GM18868 (cell line): ENCODE measurements at regions not wholly inside any gene's neighbourhood (a gene's known extent, or its start where the extent isn't known, plus 50 kb on each side); places are given as distances from the start of the nearest gene placed in this dataset.
"Not testable (repeated sequence)": the region's sequence is repeated elsewhere in the genome, so short reads cannot be mapped to it uniquely, and the experiment has no call there.

Source experiments
- ATAC-seq: cut with Tn5 transposase; IDR thresholded peaks from one replicate; pipeline ENCODE4 v1.9.1; 2021; ENCODE audit warnings: mild to moderate bottlenecking, moderate library complexity; ENCODE audit not compliant: unreplicated experiment

DNA sequence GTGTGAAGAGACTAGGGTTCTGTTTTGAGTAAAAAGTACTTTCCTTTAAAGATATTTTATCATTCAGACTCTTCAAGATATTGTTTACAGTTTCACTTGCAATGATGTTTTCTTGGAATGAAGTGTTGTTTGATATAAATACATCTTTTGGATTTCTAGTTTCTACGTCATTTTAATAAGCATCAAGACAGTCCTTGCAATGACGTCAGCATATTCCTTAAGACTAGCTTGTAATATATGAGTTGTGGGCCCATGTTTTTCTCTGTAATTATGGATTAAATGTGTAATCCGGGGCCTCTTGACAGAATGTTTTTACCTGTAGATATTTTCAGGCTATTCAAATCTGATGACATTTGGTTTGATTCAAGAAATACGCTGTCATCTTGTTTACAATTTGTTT lies 66.1 kb downstream of the RBMX2 start:
- ATAC-seq = no peak

DNA sequence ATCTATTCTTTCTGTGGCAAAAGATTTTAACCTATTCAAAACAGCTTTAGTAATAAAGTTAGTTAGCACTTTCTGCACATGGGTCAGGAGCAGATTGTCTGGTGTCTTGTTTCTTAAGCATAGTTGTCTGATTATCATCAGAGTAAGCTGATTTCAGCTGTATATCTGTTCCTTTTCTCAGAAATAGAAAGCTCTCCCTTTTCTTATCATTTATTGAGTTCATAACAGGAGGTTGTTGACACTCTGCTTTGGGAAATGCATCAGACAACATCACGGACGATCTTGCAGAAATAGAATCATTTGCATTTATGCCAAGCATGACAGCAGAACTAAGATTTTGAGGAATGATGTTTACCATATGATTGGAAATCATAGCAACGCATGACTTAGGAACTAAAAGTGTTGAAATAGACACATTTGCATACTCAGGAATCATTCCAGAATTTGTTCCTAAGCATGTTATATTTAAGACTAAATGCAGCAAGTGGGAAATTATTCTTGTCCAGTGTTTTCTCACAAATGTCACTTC lies 66.7 kb downstream of the RBMX2 start:
- no peak for ATAC-seq

DNA sequence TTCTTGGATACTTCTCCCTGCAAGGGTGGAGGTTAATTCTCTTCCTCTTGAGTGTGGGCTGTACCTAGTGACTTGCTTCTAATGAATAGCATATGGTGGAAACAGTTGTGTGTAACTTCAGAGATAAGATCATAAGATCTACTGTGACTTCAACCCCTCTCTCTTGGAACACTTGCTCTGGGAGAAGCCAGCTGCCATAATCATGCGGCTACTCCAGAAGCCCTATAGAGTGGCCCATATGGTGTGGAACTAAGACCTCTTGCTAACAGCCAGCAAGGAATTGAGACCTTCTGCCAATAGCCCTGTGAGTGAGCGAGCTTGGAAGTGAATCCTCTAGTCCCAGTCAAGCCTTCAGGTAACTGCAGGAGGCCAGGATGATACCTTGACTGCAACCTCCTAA lies 81.1 kb downstream of the RBMX2 start:
- ATAC-seq = no peak

DNA sequence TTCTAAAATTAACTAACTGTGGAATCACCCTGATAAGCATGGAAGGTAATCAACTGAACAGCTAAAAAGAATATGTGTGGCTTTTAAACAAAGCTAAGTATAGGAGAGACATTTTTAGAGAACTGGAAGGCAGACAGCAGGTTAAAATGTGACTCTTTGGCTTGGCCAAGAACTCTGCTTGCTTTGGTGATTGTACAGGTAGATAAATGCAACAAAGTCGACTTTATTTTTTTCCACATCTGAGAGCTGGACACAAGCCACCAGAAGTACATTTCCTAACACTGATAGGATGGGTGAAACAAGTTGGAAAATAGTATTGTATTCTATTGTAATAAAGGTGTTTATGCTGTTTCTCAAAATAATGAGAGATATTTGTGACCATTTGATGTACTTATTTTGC lies 84.1 kb downstream of the RBMX2 start:
- no peak for ATAC-seq

DNA sequence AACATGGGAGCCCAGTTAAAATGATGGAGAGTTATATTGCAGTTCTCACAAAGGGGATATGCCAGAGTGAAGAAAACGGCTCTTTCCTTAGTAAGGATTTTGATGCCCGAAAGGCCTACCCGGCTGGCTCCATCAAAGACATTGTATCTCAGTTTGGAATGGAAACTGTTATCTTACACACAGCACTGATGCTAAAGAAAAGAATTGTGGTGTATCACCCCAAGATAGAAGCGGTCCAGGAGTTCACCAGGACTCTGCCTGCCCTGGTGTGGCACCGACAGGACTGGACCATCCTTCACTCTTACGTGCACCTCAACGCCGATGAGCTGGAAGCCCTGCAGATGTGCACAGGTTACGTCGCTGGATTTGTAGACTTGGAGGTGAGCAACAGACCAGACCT lies 93.7 kb downstream of the RBMX2 start:
- ATAC-seq = not testable (repeated sequence)

DNA sequence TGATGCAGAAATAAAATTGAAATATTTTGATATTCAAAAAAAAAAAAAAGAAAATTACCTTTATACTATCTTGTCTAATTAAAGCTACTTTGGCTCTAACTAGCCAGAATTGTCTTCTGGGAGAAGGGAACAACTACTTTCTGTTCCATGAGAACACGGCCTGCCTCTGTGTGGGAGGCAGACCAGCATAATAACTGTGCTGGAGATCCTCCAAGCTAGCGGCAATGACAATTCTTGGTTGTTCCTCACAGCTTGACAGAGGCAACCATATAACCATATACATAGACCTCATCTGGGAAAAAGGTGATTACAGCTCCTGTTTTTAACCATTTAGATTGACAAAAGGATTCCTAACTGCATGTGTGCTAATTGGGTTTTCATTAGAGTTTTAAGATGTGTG lies 95.7 kb downstream of the RBMX2 start:
- no peak for ATAC-seq

DNA sequence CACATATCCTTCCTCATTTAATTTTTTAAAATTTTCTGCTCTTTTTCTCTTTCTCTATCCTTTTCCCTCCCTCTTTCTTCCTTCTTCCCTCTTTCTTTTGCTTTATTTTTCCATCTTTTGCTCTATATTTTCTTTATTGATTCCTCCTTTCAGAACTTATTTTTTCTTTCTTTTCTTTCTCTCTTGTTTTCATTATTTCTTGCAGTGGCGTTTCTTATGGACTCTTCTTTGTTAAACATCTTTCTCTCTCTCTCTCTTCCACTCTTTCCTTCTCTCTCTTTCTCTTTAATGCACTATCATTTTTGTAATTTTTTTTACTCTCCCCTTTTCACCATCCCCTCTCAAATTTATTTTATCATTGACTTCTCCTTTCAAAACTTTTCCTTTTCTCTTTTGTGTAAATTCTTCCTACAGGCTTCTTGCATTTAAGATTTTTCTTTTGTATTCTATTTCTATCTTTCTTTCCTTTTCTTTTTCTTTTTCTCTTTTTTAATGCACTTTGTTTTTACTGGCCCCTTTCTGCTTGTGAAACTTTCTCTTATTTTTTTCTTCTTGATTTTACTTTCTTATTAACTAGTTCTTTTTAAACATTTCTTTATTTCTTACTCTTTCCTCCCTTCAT lies 97.0 kb downstream of the RBMX2 start:
- no peak for ATAC-seq

DNA sequence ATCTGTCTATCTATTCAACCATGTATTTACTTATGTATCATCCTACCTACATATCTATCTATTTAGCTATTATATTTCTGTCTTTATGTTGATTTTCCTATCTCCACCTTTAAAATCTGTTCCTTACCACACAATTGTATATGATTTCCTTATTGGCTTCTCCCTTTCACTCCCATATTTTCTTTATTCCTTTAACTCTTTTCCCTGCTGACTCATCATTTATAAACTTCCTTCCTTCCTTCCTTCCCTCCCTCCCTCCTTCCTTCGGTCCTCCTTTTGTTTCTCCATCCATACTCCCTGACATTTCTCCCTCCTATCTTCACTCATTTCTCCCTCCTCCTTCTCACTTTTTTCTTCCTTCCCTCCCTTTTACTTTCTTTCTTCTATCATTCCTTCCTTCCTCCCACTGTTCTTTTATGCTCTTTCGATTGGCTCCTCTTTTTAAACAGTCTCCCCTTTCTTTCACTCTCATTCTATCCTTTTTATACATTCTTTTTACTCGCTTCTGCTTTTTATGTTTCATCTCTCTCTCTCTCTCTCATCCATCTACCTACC lies 100.3 kb downstream of the RBMX2 start:
- no peak for ATAC-seq

DNA sequence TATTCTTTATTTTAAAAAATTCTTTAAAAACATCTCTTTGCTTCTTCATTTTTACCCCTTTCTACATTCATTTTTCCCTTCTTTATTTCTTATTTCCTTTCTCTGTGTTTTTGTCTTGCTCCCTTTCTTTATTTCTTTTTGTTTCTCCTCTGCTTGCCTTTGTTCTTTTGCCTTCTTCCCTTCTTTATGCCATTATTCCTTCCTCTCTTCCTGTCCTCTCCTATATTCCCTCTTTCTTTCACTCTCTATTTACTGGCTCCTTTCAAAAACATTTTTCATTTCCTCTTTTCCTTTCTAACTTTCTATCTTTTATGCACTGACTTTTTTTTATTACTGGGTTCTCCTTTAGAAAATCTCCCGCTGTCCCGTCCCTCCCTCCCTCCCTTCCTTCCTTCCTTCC lies 102.2 kb downstream of the RBMX2 start:
- no peak for ATAC-seq

DNA sequence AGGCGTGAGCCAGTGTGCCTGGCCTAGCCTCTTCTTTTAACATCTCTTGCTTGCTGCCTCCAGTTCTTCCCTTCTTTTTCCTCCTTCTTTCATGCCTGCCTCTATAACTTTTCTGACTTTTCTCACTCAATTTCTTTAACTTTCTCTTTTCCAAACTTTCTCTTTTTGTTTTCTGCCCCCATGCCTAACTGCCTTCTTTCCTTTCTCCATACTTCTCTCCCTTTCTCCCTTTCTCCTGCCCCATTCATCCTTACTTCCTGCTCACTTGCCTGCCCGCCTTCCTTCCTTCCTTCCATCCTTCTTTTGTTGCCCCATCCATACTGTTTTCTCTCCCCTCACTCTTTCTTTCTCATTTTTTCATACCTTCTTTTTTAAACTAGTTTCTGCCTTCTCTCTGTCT lies 105.2 kb downstream of the RBMX2 start:
- no peak for ATAC-seq

DNA sequence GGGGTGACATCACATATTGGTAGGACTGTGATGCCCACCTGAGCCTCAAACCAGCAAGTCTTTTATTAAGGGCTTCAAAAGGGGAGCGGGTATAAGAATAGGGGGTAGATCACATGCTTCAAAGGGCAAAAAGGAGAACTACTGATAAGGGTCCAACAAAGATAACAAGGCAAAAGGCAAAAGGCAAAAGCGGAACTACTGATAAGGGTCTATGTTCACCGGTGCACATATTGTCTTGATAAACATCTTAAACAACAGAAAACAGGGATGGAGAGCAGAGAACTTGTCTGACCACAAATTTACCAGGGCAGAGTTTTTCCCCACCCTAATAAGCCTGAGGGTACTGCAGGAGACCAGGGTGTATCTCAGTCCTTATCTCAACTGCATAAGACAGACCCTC lies 110.7 kb downstream of the RBMX2 start:
- not testable (repeated sequence) for ATAC-seq

DNA sequence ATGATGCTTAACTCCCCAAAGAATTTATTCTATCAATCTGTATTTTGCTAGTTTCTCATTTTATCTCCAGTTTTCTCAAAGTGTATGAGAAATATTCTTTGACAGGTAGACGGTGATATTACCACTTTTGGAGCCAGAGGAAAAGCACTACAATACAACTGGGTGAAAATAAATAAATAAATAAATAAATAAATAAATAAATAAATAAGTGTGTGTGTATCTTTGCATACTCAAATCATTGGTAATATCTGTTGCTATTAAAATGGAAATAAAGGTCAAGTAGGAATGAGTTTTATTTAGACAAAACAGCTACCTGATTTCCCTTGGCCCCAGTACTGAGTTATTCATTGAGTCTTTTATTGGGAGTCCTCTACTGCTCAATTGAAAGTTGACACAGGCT lies 114.3 kb downstream of the RBMX2 start:
- ATAC-seq = no peak

DNA sequence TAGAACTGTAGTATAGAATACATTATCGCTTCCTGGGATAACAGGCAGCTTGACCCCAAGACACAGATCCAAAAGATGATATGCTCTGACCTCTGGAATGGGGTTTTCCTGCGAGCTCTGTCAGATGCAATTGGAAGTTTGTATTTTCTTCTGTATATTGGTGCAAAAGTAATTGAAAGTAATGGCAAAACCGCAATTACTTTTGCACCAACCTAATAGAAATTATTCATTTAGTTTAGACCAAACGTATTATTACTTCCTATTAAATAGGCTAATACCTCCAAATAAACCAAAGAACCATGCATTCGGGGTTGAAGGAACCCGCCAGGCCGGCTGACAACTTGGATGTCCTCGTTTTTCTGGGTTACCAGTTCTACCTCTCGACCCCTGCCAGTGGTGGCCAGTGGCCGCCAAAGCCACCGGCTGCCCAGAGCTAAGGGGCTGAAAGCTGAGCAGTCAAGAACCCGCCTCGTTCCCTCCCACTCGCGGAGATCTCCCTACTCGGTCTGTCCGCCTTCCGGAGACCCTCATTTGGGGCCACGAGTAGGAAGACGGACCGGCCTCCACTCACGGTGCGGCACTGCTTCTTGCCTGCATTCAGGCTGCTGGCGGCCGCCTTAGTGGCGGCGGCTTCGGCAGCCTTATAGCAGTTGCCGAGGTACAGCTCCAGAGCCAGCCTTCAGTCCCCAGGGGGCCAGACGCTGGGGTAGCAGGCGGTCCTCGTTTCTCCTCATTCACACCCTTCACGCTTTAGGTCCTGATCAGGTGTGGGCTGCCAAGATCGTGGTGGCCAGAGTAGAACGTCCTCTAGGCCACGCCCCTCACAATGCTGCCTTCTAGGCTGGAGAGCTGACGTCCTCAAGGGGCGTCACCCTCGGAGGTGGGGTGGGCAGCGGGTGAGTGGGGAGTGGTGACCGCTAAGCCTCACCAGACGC lies 121.9 kb downstream of the RBMX2 start:
- no peak for ATAC-seq

DNA sequence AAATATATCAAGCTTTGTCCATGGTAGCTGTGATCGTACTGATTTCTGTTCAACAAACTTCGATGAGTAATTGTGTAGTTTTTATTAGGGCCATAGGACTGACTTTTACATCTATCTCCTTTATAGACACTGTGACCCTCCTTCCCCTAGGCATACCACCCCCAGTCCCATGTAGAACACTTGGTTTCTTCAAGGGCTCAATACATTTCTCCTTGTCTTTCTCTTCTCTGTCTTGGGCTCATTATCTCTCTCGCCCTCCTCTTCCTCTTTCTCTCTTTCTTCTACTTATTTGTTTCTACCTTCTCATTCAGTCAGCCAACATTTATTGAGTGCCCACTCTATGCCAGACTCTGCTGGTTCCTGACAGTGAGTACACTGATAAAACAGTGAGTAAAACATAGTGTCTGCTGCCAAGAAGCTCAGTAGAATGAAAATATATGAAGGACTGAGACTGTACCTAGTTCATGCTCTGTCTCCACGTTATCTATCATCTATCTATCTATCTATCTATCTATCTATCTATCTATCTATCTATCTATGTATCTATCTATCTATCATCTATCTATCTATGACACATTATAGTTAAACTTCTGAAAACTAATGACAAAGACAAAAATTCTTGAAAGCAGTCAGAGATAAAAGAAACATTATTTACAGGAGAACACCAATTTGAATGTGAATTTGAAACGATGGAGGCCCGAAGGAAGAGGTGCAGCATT lies 122.8 kb downstream of the RBMX2 start:
- ATAC-seq = no peak

DNA sequence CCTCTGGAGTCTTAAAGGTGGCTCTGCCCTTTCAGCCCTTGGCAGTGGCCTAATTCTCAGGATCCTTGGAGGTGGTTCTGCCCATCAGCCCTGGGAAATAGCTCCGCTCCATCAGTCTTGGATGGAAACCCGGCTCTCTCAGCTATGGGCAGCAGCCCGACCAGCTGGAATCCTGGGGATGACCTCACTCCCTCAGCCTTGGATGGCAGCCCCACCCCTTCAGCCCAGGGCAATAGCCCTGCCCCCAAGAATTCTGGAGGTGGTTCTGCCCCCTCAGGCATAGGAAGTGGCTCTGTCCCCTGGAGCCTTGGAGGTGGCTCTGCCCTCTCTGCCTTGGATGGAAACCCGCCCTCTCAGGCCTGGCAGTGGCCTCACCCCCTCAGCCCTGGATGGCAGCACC lies 127.7 kb downstream of the RBMX2 start:
- ATAC-seq = no peak

DNA sequence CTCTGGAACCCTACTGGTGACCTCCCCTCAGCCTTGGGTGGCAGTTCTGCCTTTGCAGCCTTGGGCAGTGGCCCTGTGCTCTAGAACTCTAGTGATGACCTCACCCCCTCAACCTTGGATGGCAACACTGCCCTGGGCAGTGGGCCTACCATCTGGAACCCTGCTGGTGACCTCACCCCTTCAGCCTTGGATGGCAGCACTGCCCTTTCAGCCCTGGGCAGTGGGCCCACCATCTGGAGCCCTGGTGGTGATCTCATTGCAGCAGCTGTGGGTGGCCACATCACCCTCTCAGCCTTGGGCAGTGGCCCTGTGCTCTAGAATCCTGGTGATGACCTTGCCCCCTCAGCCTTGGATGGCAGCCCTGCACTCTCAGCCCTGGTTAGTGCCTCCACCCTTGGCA lies 129.3 kb downstream of the RBMX2 start:
- ATAC-seq = no peak

DNA sequence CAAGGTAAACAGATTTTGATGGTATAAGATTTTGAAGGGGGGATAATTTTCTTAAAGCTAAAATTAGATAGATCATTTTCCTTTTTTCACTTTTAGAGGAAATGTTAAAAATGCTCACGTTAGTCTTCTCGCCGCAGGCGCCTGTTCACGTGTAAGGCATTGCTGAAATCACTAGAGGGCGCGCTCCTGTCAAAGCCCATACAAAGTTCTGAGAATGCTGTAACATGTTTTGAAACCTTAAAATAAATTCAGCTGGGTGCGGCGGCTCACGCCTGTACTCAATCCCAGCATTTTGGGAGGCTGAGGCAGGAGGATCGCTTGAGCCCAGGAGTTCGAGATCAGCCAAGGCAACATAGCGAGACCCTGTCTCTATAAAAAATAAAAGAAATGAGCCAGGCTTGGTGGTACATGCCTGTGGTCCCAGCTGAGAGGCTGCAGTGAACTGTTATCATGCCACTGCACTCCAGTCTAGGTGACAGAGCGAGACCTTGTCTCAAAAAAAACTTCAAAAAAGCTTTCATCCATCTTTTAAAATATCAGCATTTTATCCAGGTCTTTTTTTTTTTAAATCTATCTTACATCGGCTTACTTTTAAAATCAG lies 138.0 kb downstream of the RBMX2 start:
- peak; percentile 67 for ATAC-seq

DNA sequence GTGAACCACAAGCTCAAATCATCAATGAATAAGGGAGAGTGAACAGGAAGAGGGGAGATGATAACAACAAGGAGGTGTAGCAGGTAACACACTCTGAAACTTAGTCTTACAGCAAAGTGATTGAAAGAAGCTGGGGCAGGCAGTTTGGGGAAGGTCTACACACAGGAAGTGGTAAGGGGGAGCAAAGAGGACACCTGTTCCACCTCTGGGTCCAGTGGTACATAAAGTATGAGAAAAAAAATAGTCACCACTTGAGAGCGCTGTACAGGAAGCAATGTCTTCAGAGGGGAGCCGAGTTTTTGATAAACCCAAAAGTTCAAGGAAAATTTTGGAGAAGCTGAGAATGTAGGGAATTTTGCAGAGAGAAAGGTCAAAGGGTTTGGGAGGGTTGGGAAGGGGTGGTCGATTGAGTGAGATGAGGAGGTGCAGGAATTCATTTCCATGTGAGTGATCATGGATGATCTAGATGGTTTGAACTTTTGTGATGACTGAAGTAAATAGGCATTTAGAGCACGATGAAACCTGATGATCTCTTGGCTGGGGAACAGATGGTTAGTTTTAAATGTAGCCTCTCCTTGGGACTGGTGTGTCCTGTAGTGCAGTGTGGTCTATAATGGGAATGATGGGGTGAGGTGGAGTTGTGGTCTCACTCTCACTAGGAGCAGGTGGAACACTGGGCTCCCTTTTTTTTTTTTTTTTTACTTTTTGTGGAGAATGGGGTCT lies 142.0 kb downstream of the RBMX2 start:
- no peak for ATAC-seq

DNA sequence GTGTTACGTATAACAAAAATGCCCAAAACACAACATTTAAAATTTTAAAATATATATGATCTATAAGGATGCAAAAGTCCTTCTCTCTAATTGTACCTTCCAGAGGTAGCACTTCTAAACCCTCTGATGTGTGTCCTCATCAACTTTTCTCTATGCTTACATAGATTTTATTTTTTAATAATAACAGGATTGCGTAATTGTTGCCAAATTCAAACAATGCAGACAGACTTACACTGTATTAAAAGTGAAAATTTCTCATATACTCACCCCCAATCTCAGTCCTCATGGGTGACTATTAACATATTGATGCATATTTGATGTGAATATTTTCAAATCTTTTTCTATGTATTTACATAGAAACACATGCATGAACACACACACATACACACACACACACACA lies 144.0 kb downstream of the RBMX2 start:
- ATAC-seq = no peak

DNA sequence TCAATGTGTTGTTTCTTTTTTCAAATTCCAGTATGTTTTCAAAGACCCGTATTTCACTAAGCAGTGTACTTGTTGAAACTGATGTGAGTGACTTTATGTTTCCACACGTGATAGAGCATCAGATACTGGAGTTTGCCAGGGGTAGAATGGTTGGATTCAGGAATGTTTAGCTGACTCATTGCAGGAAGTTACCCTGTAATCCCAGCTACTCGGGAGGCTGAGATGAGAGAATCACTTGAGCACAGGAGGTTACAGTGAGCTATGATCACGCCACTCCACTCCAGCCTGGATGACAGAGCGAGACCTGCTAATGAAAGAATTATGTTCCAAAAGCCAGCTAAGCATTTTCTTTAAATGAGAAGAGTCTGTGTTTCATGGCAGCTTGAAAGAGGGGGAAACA lies 147.6 kb downstream of the RBMX2 start:
- not testable (repeated sequence) for ATAC-seq
